HG02885 (cell line): ENCODE measurements at regions not wholly inside any gene's neighbourhood (a gene's known extent, or its start where the extent isn't known, plus 50 kb on each side); places are given as distances from the start of the nearest gene placed in this dataset.

Experiments used
- ATAC-seq: cut with Tn5 transposase; IDR thresholded peaks from one replicate; pipeline ENCODE4 v1.9.1; 2021; ENCODE audit warnings: mild to moderate bottlenecking; ENCODE audit not compliant: unreplicated experiment, poor library complexity

DNA sequence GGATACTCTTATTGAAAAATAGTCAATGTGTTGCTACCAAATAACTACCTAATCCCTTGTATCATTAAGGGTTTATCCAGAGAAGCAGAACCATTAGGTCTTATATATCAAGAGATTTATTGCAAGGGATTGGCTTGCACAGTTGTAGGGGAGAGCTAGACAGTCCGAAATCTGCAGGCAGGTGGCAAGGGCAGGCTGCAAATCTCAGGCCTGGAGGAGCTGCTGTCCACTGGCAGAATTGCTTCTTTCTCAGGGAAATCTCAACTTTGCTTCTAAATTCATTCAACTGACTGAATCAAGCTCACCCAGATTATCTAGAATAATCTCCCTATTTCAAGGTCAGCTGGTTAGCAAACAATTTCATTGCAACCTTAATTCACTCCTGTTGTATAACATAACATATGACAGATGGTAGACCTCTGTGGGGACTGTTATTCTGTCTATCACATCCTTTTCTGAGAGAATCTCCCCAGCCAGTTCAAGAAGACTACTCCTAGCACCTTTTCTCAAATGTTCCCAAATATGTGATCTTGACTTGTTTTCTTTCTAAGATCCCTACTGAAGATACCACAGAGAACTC is 194.2 kb downstream of the NHLRC3 start:
- ATAC-seq: no peak

DNA sequence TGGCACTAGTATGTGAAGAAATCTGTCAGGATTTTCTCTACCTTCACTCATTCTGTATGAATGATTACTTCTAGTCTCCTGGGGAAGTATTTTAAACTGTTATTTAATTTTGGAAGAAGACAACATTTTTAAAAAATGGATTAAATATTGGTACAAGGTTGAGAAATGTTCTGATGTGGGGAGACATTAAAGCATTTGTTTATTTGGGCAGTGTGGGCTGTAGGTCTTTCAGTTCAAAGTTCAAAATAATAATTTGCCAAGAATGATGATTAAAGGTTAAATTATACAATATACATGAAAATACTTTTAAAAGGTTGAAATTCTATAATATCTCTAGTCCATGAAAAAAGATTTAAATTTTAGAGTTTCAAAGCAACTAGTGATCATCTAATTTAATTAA is 194.7 kb downstream of the NHLRC3 start:
- no peak for ATAC-seq

DNA sequence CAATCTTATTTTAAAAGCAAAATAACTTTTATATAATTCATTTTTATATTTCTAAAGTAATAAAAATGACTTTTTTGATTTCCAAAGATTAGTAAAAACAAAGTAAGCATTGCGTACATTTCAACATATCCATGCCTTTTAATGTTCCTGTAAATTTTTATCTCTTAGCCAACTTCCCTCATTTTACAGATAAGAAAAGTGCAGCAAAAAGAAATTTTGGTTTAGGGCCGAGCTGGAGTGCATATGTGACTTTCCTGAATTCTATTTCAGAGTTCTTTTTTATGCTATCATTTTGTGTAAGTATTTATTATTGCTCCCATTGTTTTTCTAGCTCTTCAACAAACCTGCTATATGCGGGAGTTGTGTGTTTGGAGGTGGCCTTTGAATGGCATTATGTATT is 195.3 kb downstream of the NHLRC3 start:
- no peak for ATAC-seq

DNA sequence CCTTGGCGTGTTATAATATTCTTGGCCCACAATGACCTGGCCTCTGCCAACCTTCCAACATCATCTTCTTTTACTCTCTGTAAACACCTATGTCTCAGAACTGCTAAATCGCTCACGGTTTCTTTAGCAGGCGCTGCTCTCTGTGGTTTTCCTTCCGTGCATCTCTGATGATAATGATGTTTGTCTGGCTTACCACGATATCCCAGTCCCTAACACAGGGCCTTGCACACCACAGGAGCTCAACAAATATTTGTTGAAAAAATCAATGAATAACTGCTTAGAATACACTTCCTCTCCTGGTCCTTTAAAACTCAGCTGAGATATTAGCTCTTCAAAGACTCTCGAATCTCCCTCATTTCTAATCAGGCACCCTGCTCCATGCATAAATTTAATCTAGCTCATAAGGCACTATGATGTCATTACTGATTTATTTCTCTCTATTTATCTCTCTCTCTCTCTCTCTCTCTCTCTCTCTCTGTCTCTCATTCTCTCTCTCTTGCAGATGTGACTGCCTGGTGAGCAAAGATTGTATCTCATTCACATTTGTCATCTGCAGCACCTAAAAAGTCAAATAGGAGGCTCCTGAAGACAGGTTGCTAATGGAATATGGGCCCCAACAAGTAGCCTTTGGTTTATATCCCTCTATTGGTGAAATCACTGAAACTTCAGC is 206.4 kb downstream of the NHLRC3 start:
- no peak for ATAC-seq

GRCh38 chr13:39245688-39246087 is 207.4 kb downstream of the NHLRC3 start:
- ATAC-seq: no peak

DNA sequence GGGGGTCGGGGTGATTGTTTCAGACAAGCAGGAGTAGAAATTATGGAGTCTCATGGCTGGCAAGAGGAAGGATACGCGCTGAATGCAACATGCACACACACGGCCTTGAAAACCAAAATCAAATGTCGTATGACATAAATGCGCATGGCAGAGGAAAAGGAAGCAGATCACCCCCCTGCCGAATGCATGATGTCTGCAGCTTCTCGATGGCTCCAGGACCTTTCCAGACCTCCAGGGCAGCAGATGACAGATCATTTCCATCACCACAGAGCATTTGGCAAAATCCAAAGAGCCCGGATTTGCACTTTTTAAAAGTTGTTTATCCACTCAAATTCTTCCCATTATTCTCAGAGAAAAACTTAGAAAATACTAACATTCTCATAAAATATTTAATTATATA is 211.7 kb downstream of the NHLRC3 start:
- no peak for ATAC-seq

- ATAC-seq: no peak
Observed at GRCh38 chr13:39250440-39250839, 212.2 kb downstream of the NHLRC3 start.

DNA sequence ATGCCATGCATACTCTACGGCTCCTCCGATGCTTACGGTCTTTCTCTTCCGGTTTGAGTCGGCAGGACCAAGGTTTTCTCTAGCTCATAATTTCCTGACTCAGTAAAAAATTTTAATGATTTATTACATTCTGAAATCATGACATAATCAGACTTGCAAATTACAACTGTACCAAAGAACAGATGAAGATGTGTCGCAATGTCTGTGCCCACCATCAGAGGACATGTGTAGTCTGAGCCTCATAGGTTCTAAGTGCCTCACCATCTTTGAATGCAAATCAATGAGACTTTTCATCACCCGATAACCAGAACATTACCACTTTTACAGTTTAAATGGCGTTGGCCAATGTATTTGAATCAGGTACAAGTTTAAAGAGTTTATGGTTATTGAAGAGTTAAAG is 213.1 kb downstream of the NHLRC3 start:
- no peak for ATAC-seq

GRCh38 chr13:39253774-39254173 is 215.5 kb downstream of the NHLRC3 start:
- no peak for ATAC-seq

DNA sequence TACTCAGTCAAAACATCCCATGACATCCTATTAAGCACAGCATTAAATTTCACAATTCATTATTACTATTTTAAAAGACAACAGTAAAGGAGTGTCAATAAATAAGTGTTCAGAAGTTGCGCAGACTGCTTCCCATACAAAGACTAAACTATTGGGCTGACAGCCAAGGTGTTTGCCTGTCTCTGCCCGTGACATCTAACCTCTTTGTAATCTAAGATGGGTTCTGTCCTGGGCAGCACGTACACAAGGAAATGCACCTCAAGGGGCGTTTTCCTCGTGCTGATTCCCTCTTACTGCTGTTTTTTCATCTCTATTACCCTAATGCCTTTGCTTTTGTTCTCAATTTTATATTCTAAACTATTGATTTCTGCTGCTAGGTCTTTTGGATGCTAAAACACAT is 216.3 kb downstream of the NHLRC3 start:
- ATAC-seq: no peak

GRCh38 chr13:39257642-39258041 is 219.4 kb downstream of the NHLRC3 start:
- no peak for ATAC-seq

- no peak for ATAC-seq
Observed at GRCh38 chr13:39259371-39260140, 221.3 kb downstream of the NHLRC3 start.

DNA sequence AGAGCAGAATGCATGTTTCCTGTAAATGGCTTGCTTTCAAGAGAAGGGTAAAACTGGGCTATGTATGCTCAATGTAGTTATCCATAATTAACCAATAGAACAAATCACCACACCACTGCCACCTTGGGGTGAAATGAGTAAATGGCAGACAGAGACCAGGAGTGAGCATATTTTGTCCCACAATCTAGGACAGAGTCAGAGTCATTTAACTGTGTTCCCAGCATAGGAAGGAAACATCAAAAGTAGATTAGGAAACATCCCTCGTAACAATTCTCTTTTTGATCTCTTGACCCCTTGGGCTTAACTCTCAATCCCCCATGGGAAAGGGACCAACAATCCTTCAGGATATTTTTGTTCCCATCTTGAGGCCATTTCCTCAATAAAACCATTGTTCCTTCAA is 224.8 kb downstream of the NHLRC3 start:
- ATAC-seq: peak; percentile 89

GRCh38 chr13:39263531-39263930 is 225.3 kb downstream of the NHLRC3 start:
- no peak for ATAC-seq

DNA sequence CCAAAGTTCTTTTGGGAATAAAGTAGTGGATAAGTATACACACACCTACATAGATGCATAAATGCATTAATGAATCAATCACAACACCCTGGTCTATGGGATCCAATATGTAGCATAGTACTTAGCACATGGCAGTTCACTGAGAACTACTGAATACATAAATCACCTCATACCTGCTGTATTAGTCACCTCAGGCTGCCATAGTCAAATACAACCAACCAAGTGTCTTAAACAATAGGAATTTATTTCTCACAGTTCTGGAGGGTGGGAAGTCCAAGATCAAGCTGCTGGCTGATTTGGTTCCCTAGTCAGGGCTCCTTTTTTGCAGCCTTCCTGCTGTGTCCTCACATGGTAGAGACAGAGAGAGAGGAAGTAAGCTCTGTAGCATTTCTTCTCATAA is 228.2 kb downstream of the NHLRC3 start:
- ATAC-seq: no peak

DNA sequence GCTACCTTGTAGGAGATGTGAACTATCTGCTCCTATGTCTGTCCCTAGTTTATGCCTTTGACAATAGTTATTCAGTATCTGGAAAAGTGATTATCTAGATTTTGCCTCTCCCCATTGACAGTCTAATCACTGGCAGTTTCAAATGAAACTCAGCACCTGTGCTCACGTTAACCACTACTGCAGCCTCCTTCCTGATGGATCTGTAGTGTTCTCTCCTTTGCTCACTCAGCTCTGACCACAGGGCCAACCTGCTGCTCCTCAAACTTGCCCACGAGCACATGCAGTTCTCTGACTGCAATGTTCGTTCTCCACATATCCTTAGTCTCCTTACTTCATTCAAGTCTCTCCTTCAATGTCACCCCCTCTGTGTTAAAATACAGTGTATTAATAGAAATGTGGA is 230.1 kb downstream of the NHLRC3 start:
- no peak for ATAC-seq

- no peak for ATAC-seq
Observed at GRCh38 chr13:39269004-39269403, 230.7 kb downstream of the NHLRC3 start.

DNA sequence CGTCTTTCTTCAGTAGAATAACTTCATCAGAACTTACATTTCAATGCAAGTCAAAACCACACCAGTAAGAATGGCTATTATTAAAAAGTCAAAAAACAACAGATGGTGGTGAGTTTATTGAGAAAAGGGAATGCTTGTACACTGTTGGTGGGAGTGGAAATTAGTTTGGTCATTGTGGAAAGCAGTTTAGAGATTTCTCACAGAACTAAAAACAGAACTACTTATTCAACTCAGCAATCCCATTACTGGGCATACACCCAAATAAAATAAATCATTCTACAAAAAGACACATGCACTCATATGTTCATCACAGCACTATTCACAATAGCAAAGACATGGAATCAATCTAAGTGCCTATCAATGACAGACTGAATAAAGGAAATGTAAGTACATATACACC is 231.2 kb downstream of the NHLRC3 start:
- ATAC-seq: no peak

- no peak for ATAC-seq
Observed at GRCh38 chr13:39272994-39273393, 234.7 kb downstream of the NHLRC3 start.

- no peak for ATAC-seq
Observed at GRCh38 chr13:39273953-39274738, 235.9 kb downstream of the NHLRC3 start.

- no peak for ATAC-seq
Observed at GRCh38 chr13:39274739-39275325, 236.6 kb downstream of the NHLRC3 start.
